Natural killer cell (primary cell): ENCODE measurements at regions not wholly inside any gene's neighbourhood (a gene's known extent, or its start where the extent isn't known, plus 50 kb on each side); places are given as distances from the start of the nearest gene placed in this dataset.
A peak's percentile ranks its signal among the peaks of the same experiment; 100 is the strongest.

Experiments
- ATAC-seq, 3 donors: fragments of 150-1000 bp in 2 of 3; fragments of 200-7000 bp in 1 of 3; cut with Tn5 transposase; 1 replicate in 1 of 3; 2 replicates in 2 of 3; pipeline ENCODE4 v1.10.0; 2021; ENCODE audit warnings: mild to moderate bottlenecking in 2 of 3, moderate library complexity in 2 of 3
- DNase-seq, 2 donors: peaks; one replicate each; pipeline versions ENCODE4 v3.0.0 to v3.0.0-alpha.2; 2013 to 2021; ENCODE audit warnings: mixed read lengths in 1 of 2
- H3K27ac ChIP-seq: one replicate; pipeline ENCODE4 v1.5.1; 2013; ENCODE audit warnings: mild to moderate bottlenecking, low read length
- H3K27me3 ChIP-seq: one replicate; pipeline ENCODE4 v1.6.1; 2013; ENCODE audit warnings: low read length; ENCODE audit not compliant: control insufficient read depth, insufficient read depth
- H3K36me3 ChIP-seq: one replicate; pipeline ENCODE4 v1.6.1; 2013; ENCODE audit warnings: low read length; ENCODE audit not compliant: control insufficient read depth, insufficient read depth
- H3K4me1 ChIP-seq: one replicate; pipeline ENCODE4 v1.6.1; 2013; ENCODE audit warnings: low read length; ENCODE audit not compliant: control insufficient read depth, insufficient read depth
- H3K4me3 ChIP-seq: one replicate; pipeline ENCODE4 v1.5.1; 2013; ENCODE audit warnings: low read length
- H3K9me3 ChIP-seq: one replicate; pipeline ENCODE4 v1.6.1; 2013; ENCODE audit warnings: low read length; ENCODE audit not compliant: control insufficient read depth, insufficient read depth
- H3K27ac Mint-ChIP-seq, 2 donors: one replicate each; pipeline ENCODE4 v1.8.0; 2022; ENCODE audit warnings: mild to moderate bottlenecking in 2 of 2, mixed read lengths in 2 of 2, moderate library complexity in 1 of 2
- H3K27me3 Mint-ChIP-seq, 2 donors: one replicate each; pipeline ENCODE4 v1.8.0; 2022; ENCODE audit warnings: low read depth in 2 of 2, mixed read lengths in 2 of 2
- H3K36me3 Mint-ChIP-seq: one replicate; pipeline ENCODE4 v1.8.0; 2022; ENCODE audit warnings: mixed read lengths
- H3K4me1 Mint-ChIP-seq, 2 donors: one replicate each; pipeline ENCODE4 v1.8.0; 2022; ENCODE audit warnings: mixed read lengths in 2 of 2
- H3K4me3 Mint-ChIP-seq: one replicate; pipeline ENCODE4 v1.8.0; 2022; ENCODE audit warnings: mild to moderate bottlenecking, moderate library complexity, mixed read lengths
- H3K9me3 Mint-ChIP-seq, 2 donors: one replicate each; pipeline ENCODE4 v1.8.0; 2022; ENCODE audit warnings: mixed read lengths in 2 of 2
- WGBS: methylation state at CpG from one replicate; pipeline ENCODE4 v1.1.7; 2013; ENCODE audit warnings: missing lambda C conversion rate; ENCODE audit not compliant: insufficient coverage; 5-methylcytosine and 5-hydroxymethylcytosine counted together
- intact Hi-C: fragments of 100-400 bp; cut with micrococcal nuclease; formaldehyde crosslinking; loops from one replicate; pipeline ENCODE4 v1.14.2; 2022
- TF ChIP-seq, protein P1 (sequence below): fragments of 200-600 bp; IDR thresholded peaks from one replicate; pipeline ENCODE4 v1.8.0; 2022; ENCODE audit warnings: antibody characterized with exemption

DNA sequence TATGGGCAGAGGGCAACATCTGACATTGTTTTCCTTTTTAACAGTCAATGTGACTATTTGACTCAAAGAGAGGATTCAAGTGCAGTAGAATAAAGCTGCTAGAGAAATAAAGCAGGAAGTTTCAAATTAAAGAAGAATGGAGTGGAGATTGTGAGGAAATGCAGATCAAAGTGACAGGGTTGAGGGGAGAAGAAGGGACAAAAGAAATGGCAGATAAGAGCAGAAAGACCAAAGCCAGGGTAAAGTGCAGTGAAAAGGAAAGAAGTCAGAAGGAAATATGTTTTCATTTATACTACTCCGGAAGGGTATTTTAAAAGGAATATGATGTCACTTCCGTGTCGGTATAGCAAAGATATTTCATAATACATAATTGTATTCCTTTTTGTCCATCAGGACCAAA is 297.5 kb upstream of the CRIM1 start:
- H3K27ac Mint-ChIP-seq: no peak overlapping the region
- Histone ChIP-seq H3K9me3 (no peaks in the 10 kb centered on the region), H3K4me1 (no peaks in the 10 kb centered on the region), H3K27ac (no peak overlapping the region), H3K4me3 (no peak overlapping the region), H3K27me3 (no peaks in the 10 kb centered on the region), H3K36me3 (no peaks in the 10 kb centered on the region)
- H3K4me1 Mint-ChIP-seq: peaks cover 15 to 16% of the 10 kb centered on the region in 2 donors
- ATAC-seq (no peak), DNase-seq (no peak)
- H3K9me3 Mint-ChIP-seq: no peaks in the 10 kb centered on the region
- H3K4me3 Mint-ChIP-seq: peak overlapping the region; percentile 0
- no peaks in the 10 kb centered on the region for H3K36me3 Mint-ChIP-seq
- intact Hi-C loops: no loop called here
- H3K27me3 Mint-ChIP-seq: peaks cover 0 to 2% of the 10 kb centered on the region in 2 donors
- TF ChIP-seq, protein P1, sequence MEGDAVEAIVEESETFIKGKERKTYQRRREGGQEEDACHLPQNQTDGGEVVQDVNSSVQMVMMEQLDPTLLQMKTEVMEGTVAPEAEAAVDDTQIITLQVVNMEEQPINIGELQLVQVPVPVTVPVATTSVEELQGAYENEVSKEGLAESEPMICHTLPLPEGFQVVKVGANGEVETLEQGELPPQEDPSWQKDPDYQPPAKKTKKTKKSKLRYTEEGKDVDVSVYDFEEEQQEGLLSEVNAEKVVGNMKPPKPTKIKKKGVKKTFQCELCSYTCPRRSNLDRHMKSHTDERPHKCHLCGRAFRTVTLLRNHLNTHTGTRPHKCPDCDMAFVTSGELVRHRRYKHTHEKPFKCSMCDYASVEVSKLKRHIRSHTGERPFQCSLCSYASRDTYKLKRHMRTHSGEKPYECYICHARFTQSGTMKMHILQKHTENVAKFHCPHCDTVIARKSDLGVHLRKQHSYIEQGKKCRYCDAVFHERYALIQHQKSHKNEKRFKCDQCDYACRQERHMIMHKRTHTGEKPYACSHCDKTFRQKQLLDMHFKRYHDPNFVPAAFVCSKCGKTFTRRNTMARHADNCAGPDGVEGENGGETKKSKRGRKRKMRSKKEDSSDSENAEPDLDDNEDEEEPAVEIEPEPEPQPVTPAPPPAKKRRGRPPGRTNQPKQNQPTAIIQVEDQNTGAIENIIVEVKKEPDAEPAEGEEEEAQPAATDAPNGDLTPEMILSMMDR: no peak
- no CpG with 5 or more reads among the region's 3 CpGs for WGBS

DNA sequence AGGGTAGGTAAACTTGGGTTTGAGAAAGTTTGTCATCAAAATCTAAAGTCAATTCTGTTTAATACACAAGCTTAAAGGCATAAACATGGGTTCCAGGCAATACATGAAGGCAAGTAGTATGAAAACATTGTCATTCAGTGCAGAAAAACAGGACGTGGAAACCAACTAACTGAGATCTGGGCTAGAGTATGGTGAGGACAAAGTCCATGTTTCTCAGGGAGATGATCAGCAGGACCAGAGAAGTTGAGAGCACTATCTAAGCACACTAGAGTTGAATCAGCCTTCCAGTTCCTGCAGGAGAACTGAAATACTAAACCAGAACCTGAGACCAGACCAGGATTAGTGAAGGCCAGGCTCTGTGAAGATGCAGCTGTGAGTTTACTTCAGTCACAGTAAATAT is 302.8 kb upstream of the CRIM1 start:
- Mint-ChIP-seq H3K9me3 (peaks cover 5% of the 10 kb centered on the region in 2 donors), H3K27ac (no peak overlapping the region), H3K4me3 (no peak overlapping the region), H3K27me3 (no peaks in the 10 kb centered on the region), H3K36me3 (no peaks in the 10 kb centered on the region), H3K4me1 (peaks cover under 1 to 5% of the 10 kb centered on the region in 2 donors)
- no peaks in the 10 kb centered on the region for H3K9me3 ChIP-seq
- no peak overlapping the region for H3K4me3 ChIP-seq
- 83% methylated on average over 1 of the region's 1 CpG for WGBS
- ATAC-seq (no peak), DNase-seq (no peak)
- TF ChIP-seq, protein P1: no peak
- no peaks in the 10 kb centered on the region for H3K4me1 ChIP-seq
- no peaks in the 10 kb centered on the region for H3K27me3 ChIP-seq
- intact Hi-C loops: no loop called here
- no peak overlapping the region for H3K27ac ChIP-seq
- no peaks in the 10 kb centered on the region for H3K36me3 ChIP-seq

DNA sequence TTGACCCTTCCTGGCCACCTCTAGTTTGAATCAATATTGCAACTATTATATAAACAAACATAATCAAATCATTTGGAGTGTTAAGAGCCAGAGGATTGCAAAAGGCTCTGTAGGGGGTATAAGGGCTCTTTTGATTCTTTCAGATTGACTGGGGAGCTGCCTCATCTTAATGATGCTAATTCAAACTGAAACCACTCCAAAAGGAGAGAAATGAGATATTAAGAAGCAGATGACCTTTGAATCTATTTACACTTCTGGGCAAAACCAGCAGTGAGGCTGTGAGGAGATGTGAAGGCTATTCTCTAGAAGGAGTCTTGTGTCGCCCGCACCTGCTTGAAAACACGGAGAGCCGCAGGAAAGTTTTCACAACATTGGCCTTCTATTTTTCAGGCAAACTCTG is 311.2 kb upstream of the CRIM1 start:
- no peaks in the 10 kb centered on the region for H3K9me3 ChIP-seq
- H3K4me1 ChIP-seq: no peaks in the 10 kb centered on the region
- DNase-seq (no peak), ATAC-seq (no peak)
- intact Hi-C loops: no loop called here
- no peaks in the 10 kb centered on the region for H3K36me3 ChIP-seq
- H3K27ac Mint-ChIP-seq: no peak overlapping the region
- H3K27me3 ChIP-seq: no peaks in the 10 kb centered on the region
- H3K27ac ChIP-seq: no peak overlapping the region
- 89% methylated on average over 4 of the region's 4 CpGs for WGBS
- peaks cover 6% of the 10 kb centered on the region for H3K36me3 Mint-ChIP-seq
- H3K4me3 Mint-ChIP-seq: no peak overlapping the region
- peaks cover 5 to 12% of the 10 kb centered on the region in 2 donors for H3K27me3 Mint-ChIP-seq
- TF ChIP-seq, protein P1: no peak
- H3K4me3 ChIP-seq: no peak overlapping the region
- H3K4me1 Mint-ChIP-seq: peaks cover 0 to 4% of the 10 kb centered on the region in 2 donors
- H3K9me3 Mint-ChIP-seq: peaks cover 2 to 5% of the 10 kb centered on the region in 2 donors

DNA sequence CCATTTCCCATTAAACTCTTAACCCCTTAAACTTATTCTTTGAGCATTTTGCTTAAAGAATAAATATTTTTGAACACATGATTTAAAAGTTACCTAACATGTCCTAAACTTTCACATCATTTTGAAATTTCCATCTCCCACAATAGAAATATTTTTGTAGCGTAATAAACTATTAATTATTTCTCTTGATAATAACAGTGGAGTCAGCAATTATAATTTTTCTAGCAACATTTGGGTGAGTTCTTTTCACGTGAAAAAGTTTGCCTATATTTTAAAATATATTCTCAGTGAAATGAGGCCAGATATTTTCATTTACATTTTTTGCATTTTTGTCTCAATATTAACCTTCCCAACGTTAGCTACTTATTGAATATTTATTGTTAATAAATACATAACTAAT is 320.4 kb upstream of the CRIM1 start:
- Histone ChIP-seq H3K27me3 (no peaks in the 10 kb centered on the region), H3K4me1 (no peaks in the 10 kb centered on the region), H3K36me3 (no peaks in the 10 kb centered on the region), H3K4me3 (no peak overlapping the region), H3K27ac (no peak overlapping the region), H3K9me3 (no peaks in the 10 kb centered on the region)
- Mint-ChIP-seq H3K4me3 (no peak overlapping the region), H3K27ac (no peak overlapping the region), H3K27me3 (no peaks in the 10 kb centered on the region), H3K36me3 (no peaks in the 10 kb centered on the region), H3K4me1 (peaks cover 5 to 6% of the 10 kb centered on the region in 2 donors), H3K9me3 (no peaks in the 10 kb centered on the region)
- TF ChIP-seq, protein P1: no peak
- intact Hi-C loops: no loop called here
- WGBS: no CpG with 5 or more reads among the region's 3 CpGs
- no peak for ATAC-seq
- no peak for DNase-seq
